GM18861 (cell line): ENCODE measurements at regions not wholly inside any gene's neighbourhood (a gene's known extent, or its start where the extent isn't known, plus 50 kb on each side); places are given as distances from the start of the nearest gene placed in this dataset.
"Not testable (repeated sequence)": the region's sequence is repeated elsewhere in the genome, so short reads cannot be mapped to it uniquely, and the experiment has no call there.

Source experiments
- ATAC-seq: cut with Tn5 transposase; IDR thresholded peaks from one replicate; pipeline ENCODE4 v1.9.1; 2021; ENCODE audit not compliant: unreplicated experiment

DNA sequence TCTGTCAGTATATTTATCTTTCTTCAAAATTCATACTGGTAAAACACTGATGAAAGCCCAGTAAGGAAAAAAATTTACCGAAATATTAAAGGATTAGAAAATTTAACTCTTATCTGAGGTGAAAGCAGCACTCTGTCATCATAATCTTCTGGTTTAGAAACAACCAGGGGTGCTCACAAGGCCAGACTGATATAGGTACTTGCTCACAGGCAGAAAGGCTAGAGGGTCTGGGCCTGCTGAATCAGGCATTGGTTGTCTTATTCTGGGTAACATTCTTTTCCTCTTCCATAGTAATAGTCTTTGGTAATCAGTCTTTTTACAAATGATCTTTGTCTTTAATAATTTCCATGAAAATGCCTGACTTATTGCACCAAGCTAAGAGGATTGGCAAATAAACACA, 221.4 kb upstream of the TFPI start:
- ATAC-seq = no peak

DNA sequence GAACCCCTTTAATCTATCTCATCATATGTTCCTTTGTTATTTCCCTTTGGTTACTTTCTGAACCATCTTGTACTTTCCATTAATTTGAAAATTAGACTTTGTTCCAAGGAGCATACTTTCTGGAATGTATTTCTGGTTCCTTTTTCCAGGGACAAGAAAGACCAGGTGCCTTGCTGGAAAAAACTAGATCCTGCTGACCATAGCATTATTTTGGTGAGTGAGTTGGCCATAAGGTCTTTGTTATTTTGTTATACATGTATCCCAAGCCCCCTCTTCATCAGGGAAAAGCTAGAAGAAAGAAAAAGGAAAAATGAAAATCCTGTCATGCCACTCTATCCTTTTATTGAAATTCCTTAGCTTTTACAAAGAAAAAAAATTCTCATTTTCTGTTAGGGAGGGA, 228.1 kb upstream of the TFPI start:
- ATAC-seq = no peak

GRCh38 chr2:187783446-187783845, 229.2 kb upstream of the TFPI start:
- ATAC-seq = no peak

DNA sequence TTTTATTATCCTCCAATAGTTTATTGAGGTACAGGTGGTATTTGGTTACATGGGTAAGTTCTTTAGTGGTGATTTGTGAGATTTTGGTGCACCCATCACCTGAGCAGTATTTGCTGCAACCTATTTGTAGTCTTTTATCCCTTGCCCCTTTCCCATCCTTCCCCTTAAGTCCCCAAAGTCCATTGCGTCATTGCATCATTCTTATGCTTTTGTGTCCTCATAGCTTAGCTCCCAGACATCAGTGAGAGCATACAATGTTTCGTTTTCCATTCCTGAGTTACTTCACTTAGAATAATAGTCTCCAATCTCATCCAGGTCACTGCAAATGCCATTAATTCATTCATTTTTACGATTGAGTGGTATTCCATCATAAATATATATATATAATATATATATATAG, 229.9 kb upstream of the TFPI start:
- not testable (repeated sequence) for ATAC-seq

DNA sequence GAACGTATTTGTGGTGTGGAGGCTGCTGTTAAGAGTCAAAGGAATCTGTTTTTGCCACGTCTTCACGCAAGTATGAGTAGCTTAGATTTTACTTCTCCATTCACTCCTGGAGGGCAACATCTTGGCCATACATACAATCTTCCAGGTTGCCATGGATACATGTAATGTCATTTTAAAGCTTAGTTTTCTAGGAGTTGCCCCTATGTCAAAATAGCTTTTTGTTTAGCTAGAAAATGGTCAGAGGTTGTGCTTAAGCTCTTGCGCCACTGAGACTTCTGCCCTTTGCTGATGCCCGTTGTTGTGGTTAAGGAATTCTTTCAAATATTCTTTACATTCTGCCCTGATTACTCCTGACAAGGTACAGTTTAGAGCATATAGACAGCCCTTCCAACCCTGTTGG, 245.4 kb upstream of the TFPI start:
- no peak for ATAC-seq

GRCh38 chr2:187803816-187804215, 249.6 kb upstream of the TFPI start:
- ATAC-seq = no peak

- ATAC-seq = no peak
Observed at GRCh38 chr2:187815113-187815512, 260.9 kb upstream of the TFPI start.

DNA sequence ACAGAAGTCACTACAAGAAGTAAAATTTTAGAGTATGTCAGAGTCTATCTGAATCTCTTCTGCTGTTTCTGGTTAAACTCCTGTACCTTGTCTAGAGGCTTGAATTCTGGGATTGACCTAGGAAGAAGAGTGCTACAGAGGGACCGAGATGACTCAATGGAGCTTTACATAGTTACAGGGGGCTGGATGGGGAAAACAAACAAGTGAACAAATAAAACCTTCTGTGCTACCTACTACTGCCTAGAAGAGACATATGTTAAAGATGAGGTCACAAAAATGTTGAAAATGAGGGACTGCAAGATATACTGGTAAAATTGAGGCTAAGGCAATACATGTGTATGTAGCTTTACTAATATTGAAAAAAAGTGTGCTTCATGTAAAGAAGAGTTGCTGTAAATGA, 265.4 kb upstream of the TFPI start:
- ATAC-seq = no peak

DNA sequence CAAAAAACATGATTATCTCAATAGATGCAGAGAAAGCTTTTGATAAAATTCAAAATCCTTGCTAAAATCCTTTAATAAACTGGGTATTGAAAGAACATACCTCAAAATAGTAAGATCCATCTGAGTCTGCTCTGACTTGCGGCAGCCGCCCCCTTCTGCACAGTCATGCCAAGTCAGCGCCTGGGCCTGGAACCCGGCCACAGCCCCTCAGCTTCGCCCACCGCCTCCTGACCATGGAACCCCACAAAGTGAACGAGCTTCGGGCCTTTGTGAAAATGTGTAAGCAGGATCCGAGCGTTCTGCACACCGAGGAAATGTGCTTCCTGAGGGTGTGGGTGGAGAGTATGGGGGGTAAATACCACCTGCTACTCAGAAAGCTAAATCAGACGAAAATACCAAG, 270.9 kb upstream of the TFPI start:
- ATAC-seq = no peak

DNA sequence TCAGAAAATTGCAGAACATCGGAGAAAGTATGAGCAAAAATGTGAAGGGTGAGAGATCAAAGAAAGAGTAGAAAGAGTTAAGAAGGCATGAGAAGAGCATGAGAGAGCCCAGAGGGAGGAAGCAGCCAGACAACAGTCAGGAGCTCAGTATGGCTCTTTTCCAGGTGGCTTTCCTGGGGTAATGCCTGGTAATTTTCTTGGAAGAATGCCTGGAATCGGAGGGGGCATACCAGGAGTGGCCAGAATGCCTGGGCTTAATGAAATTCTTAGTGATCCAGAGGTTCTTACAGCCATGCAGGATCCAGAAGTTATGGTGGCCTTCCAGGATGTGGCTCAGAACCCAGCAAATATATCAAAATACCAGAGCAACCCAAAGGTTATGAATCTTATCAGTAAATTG, 271.8 kb upstream of the TFPI start:
- ATAC-seq = no peak

- ATAC-seq = no peak
Observed at GRCh38 chr2:187834787-187835186, 280.6 kb upstream of the TFPI start.

DNA sequence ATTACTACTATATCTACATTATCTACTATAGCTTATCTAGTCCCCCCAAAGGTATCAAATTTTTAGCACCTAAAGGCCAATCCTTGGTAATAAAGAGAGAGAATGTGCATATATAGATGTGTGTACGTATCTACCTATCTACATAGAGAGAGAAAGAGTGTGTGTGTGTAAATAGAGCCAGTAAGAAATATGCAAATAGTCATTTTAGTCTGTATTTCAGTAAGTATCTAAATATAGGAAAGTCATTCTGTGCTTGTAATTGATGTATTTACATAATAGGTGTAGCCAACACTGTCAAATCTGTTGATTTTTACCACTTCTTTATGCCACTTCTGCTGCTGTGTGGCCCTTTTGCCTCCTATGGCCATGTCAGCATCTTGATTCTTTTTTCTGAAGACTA, 284.5 kb upstream of the TFPI start:
- no peak for ATAC-seq

DNA sequence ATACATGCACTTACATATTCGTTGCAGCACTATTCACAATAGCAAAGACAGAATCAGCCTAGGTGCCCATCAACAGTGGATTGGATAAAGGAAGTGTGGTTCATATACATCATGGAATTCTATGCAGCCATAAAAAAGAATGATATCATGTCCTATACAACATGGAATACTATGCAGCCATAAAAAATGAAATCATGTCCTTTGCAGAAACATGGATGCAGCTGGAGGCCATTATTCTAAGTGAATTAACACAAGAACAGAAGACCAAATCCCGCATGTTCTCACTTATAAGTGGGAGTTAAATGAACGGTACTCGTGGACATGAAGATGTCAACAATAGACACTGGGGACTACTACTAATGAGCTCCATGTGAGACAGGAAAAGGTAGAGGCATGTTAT, 288.1 kb upstream of the TFPI start:
- ATAC-seq = no peak

DNA sequence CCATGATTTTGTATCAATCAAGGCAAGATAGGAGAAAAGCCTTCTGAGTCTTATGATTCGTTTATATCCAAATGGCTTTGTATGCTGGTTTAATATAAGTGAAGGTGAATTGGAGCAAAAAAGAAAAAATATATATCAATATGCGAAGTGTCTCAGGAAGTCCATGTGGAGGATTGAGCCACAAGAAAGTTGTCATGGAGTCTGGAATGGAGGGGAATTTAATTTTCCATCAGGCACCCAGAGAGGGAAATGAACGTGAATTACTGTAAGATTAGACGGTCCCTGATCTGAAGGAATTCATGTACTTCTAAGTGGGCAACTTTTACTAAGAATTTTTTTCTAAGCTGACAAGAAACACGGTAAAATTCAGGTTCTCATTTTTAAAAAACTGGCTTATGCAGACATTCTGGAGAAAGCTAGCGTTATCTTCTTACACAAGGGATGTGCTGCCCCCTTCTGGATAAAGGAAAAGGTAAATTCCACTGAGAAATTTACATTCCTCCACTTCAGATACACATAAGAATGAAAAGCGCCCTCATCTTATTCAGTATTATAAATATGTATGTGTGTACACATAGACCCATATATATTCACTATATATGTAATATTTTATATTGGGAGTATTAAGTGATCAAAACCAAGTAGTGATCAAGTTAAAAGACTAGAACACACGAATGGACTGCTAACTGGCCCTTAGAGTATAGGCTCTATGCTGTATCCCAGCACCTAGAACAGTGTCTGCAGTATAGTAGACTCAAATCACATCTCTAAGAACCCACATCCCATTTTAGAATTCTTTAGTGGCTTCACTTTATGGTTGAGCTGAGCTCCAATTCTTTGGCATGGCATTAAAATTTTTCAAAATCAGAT, 289.0 kb upstream of the TFPI start:
- peak; percentile 57 for ATAC-seq

DNA sequence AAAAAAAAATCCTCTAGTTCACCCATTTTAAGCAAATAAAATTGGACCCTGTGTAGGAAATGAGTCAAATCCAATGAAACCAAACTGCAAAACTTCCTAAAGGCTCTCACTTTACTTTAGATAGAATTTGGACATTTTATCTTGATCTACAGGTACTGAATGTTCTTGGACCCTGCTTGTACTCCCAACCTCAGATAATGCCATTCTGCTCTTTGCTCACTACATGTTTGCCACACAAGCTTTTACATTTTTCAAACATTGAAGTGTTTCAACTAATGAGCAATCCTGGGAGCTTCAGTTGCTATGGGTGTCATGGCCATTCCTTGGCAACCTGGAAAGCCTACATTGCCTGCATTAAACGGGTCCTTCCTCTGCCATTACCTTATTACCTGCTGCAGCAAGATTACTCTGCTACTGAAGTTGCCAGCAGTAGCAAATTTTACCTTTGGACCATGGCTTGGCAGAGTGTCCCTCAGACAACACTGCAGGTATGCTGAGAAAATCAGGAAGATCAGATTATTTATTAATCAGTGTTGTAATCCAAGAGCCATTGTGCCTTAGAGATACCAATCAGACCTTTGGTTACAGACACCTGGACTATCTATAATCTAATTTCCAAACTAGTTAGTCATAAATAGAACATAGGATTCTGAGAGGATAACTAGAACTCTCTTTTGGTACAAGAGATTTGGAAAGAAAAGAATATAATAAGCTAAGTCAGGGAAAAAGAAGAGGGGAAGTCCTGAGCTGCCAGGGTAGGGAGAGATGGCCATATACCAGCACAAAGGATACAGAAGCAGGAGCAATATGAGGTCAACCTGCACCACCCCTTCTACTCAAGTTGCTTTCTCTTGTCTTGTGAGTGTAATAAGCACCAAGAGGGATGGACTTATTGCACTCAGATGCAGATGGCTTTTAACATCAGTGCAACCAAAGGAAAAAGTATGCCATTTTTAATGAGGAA, 293.3 kb upstream of the TFPI start:
- no peak for ATAC-seq

- ATAC-seq = no peak
Observed at GRCh38 chr2:187851955-187852561, 297.8 kb upstream of the TFPI start.

DNA sequence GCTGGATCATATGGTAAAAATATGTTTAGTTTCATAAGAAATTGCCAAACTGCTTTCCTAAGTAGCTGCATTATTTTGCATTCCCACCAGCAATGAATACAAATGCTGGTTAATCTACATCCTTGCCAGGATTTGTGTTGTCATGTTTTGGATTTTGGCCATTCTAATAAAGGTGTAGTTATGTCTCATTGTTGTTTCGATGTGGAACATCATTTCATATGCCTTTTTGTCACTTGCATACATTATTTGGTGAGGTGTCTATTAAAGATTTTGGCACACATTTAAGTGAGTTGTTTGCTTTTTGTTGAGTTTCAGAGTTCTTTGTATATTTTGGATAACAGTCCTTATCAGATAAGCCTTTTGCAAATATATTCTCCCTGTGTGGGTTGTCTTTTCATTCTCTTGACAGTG, 299.2 kb upstream of the TFPI start:
- no peak for ATAC-seq

GRCh38 chr2:187854801-187855200, 300.6 kb upstream of the TFPI start:
- no peak for ATAC-seq

GRCh38 chr2:187855689-187856088, 301.5 kb upstream of the TFPI start:
- no peak for ATAC-seq

- no peak for ATAC-seq
Observed at GRCh38 chr2:187857826-187858225, 303.6 kb upstream of the TFPI start.

- ATAC-seq = no peak
Observed at GRCh38 chr2:187862715-187863114, 308.5 kb upstream of the TFPI start.

DNA sequence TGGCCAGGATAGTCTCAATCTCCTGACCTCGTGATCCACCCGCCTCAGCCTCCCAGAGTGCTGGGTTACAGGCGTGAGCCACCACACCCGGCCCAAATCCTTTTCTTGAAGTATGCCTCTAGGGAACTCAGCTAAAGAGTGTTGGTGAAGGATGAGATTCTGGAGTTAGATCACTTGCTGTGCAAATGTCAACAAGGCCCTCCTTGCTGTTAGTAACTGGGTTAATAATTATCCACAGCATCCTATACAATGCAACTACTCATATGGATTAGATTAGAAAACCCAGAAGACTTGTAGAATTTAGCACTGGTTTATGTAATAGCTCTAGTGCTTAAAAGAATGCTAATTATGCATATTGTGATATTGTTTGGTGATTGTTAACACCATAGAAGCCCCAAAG, 310.8 kb upstream of the TFPI start:
- no peak for ATAC-seq
